Skeletal muscle tissue (tissue), 3 donors: ENCODE measurements at regions not wholly inside any gene's neighbourhood (a gene's known extent, or its start where the extent isn't known, plus 50 kb on each side); places are given as distances from the start of the nearest gene placed in this dataset.

ENCODE experiments used
- H3K27ac ChIP-seq: one replicate; pipeline ENCODE4 v1.7.0; 2013; ENCODE audit warnings: mild to moderate bottlenecking, low read depth, low read length, inconsistent platforms
- H3K27me3 ChIP-seq, 3 donors: one replicate each; pipeline ENCODE4 v1.7.0; 2013; ENCODE audit warnings: low read length in 3 of 3; ENCODE audit not compliant: control insufficient read depth in 3 of 3, insufficient read depth in 3 of 3
- H3K36me3 ChIP-seq, 3 donors: one replicate each; pipeline ENCODE4 v1.7.0; 2013; ENCODE audit warnings: low read length in 3 of 3; ENCODE audit not compliant: control insufficient read depth in 3 of 3, insufficient read depth in 3 of 3
- H3K4me1 ChIP-seq, 3 donors: one replicate each; pipeline ENCODE4 v1.7.0; 2013; ENCODE audit warnings: low read length in 3 of 3, mild to moderate bottlenecking in 3 of 3; ENCODE audit not compliant: control insufficient read depth in 3 of 3, insufficient read depth in 3 of 3
- H3K4me3 ChIP-seq, 3 donors: one replicate each; pipeline ENCODE4 v1.7.0; 2013; ENCODE audit warnings: low read length in 3 of 3
- H3K9ac ChIP-seq, 3 donors: one replicate each; pipeline ENCODE4 v1.7.0; 2013; ENCODE audit warnings: low read length in 3 of 3, mild to moderate bottlenecking in 3 of 3, moderate library complexity in 2 of 3, low read depth in 1 of 3
- H3K9me3 ChIP-seq, 3 donors: one replicate each; pipeline ENCODE4 v1.7.0; 2013; ENCODE audit warnings: low read length in 3 of 3; ENCODE audit not compliant: control insufficient read depth in 3 of 3
- donor health status: Osteomylitis.

- H3K36me3 ChIP-seq: no peaks in the 10 kb centered on the region
- no peak overlapping the region for H3K4me3 ChIP-seq
- H3K9ac ChIP-seq: no peak overlapping the region
- H3K27me3 ChIP-seq: no peaks in the 10 kb centered on the region
- no peaks in the 10 kb centered on the region for H3K4me1 ChIP-seq
- no peaks in the 10 kb centered on the region for H3K9me3 ChIP-seq
- H3K27ac ChIP-seq: no peak overlapping the region
Observed at GRCh38 chr1:221381910-221382623, 359.8 kb downstream of the DUSP10 start.

GRCh38 chr1:221392453-221392852 lies 349.4 kb downstream of the DUSP10 start:
- Histone ChIP-seq H3K9ac (no peak overlapping the region), H3K4me1 (peaks cover 0 to 3% (median 0%) of the 10 kb centered on the region in 3 donors), H3K27ac (no peak overlapping the region)

GRCh38 chr1:221394011-221394544 lies 347.8 kb downstream of the DUSP10 start:
- H3K27ac ChIP-seq: peak overlapping the region; percentile 28
- no peak overlapping the region for H3K9ac ChIP-seq
- H3K27me3 ChIP-seq: no peaks in the 10 kb centered on the region
- H3K36me3 ChIP-seq: no peaks in the 10 kb centered on the region
- peaks cover 0 to 3% (median 0%) of the 10 kb centered on the region in 3 donors for H3K4me1 ChIP-seq
- peaks cover 0 to 4% (median 0%) of the 10 kb centered on the region in 3 donors for H3K9me3 ChIP-seq
- no peak overlapping the region for H3K4me3 ChIP-seq

More at GRCh38 chr1:221392453-221392852, 349.4 kb downstream of the DUSP10 start:
- Histone ChIP-seq H3K4me3 (no peak overlapping the region), H3K27me3 (no peaks in the 10 kb centered on the region), H3K36me3 (no peaks in the 10 kb centered on the region), H3K9me3 (peaks cover 0 to 4% (median 0%) of the 10 kb centered on the region in 3 donors)

GRCh38 chr1:221396526-221396925 lies 345.4 kb downstream of the DUSP10 start:
- Histone ChIP-seq H3K9me3 (peaks cover 0 to 4% (median 0%) of the 10 kb centered on the region in 3 donors), H3K4me3 (no peak overlapping the region), H3K36me3 (no peaks in the 10 kb centered on the region), H3K27me3 (no peaks in the 10 kb centered on the region), H3K9ac (no peak overlapping the region), H3K27ac (no peak overlapping the region), H3K4me1 (peaks cover 0 to 3% (median 0%) of the 10 kb centered on the region in 3 donors)

- Histone ChIP-seq H3K9ac (no peak overlapping the region), H3K36me3 (no peaks in the 10 kb centered on the region), H3K27ac (no peak overlapping the region), H3K9me3 (peaks cover 0 to 4% (median 0%) of the 10 kb centered on the region in 3 donors), H3K4me1 (peaks cover 0 to 3% (median 0%) of the 10 kb centered on the region in 3 donors), H3K27me3 (no peaks in the 10 kb centered on the region), H3K4me3 (no peak overlapping the region)
Observed at GRCh38 chr1:221397141-221397540, 344.7 kb downstream of the DUSP10 start.

GRCh38 chr1:221397606-221398005 lies 344.3 kb downstream of the DUSP10 start:
- Histone ChIP-seq H3K4me3 (no peak overlapping the region), H3K36me3 (no peaks in the 10 kb centered on the region), H3K27me3 (no peaks in the 10 kb centered on the region), H3K27ac (no peak overlapping the region), H3K9ac (no peak overlapping the region), H3K4me1 (peaks cover 0 to 3% (median 0%) of the 10 kb centered on the region in 3 donors), H3K9me3 (peaks cover 0 to 4% (median 0%) of the 10 kb centered on the region in 3 donors)

GRCh38 chr1:221405146-221405545 lies 336.7 kb downstream of the DUSP10 start:
- no peaks in the 10 kb centered on the region for H3K9me3 ChIP-seq
- H3K4me1 ChIP-seq: no peaks in the 10 kb centered on the region
- no peaks in the 10 kb centered on the region for H3K27me3 ChIP-seq
- no peak overlapping the region for H3K27ac ChIP-seq
- no peaks in the 10 kb centered on the region for H3K36me3 ChIP-seq
- no peak overlapping the region for H3K9ac ChIP-seq
- no peak overlapping the region for H3K4me3 ChIP-seq

GRCh38 chr1:221408117-221408803 lies 333.6 kb downstream of the DUSP10 start:
- no peaks in the 10 kb centered on the region for H3K4me1 ChIP-seq
- H3K9me3 ChIP-seq: no peaks in the 10 kb centered on the region
- H3K9ac ChIP-seq: no peak overlapping the region
- no peak overlapping the region for H3K4me3 ChIP-seq
- no peaks in the 10 kb centered on the region for H3K36me3 ChIP-seq
- H3K27me3 ChIP-seq: no peaks in the 10 kb centered on the region
- no peak overlapping the region for H3K27ac ChIP-seq

- H3K4me1 ChIP-seq: no peaks in the 10 kb centered on the region
- H3K27ac ChIP-seq: no peak overlapping the region
- no peak overlapping the region for H3K9ac ChIP-seq
- no peak overlapping the region for H3K4me3 ChIP-seq
- no peaks in the 10 kb centered on the region for H3K36me3 ChIP-seq
- no peaks in the 10 kb centered on the region for H3K9me3 ChIP-seq
- H3K27me3 ChIP-seq: no peaks in the 10 kb centered on the region
Observed at GRCh38 chr1:221411283-221411682, 330.6 kb downstream of the DUSP10 start.
